ENCODE measurements at regions not wholly inside any gene's neighbourhood (a gene's known extent, or its start where the extent isn't known, plus 50 kb on each side); places are given as distances from the start of the nearest gene placed in this dataset.

DNA sequence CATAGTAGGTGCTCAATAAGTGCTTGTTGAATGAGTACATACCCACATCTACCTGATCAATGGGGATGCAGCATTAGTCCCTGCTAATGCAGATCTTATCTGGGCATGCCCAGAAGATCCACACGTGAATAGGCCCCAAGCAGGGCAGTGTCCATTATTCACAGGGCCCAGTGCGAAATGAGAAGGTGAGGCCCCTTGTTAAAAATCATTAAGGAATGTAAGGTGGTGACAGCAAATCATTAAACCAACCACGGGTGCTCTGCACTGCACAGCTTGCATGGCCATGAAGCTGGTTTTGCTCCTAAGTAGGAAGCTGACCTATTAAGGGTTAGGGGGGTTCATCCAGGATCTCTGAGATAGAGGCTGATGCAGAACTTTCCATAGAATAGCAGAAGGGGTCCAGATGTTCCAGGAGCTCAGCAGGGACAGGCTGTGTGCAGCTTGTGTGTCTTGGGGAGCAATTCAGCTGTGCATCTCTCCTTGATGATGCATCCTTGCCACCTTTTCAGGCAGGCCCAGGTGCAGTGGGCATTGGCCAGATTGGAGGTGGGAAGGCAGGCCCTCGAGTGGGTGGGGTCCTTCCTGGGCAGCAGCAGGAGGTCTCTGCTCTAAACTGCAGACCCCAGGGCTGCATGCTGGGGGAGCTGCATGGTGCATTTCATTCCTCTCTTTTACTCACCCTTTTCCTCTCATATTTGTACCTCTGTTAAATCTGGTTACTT, 231.3 kb upstream of the PWP1 start:
- Histone ChIP-seq H3K36me3 (ENCODE audit: insufficient read depth, low read length) (no peaks in the 10 kb centered on the region), H3K4me2 (ENCODE audit: low read depth, low read length, poor library complexity, severe bottlenecking) (no peak overlapping the region), H4K20me1 (ENCODE audit: insufficient read depth, low read length, poor library complexity, severe bottlenecking) (no peaks in the 10 kb centered on the region), H3F3A (ENCODE audit: low read depth) (no peaks in the 10 kb centered on the region), H3K9ac (ENCODE audit: low read depth, low read length, poor library complexity, severe bottlenecking) (no peak overlapping the region), H3K79me2 (ENCODE audit: insufficient read depth, low read length) (no peaks in the 10 kb centered on the region), H3K27me3 (ENCODE audit: insufficient read depth, low read length, poor library complexity, severe bottlenecking) (no peaks in the 10 kb centered on the region), H3K9me3 (ENCODE audit: insufficient read depth, low read depth, low read length) (no peaks in the 10 kb centered on the region), H3K4me1 (ENCODE audit: insufficient read depth, low read length, poor library complexity, severe bottlenecking) (no peaks in the 10 kb centered on the region), H3K9me2 (replicated peaks; ENCODE audit: low read depth, low read length) (no peaks in the 10 kb centered on the region), H3K4me3 (ENCODE audit: low read length, poor library complexity, severe bottlenecking) (no peak overlapping the region), H2AFZ (ENCODE audit: low read length) (no peak overlapping the region)
- TF ChIP-seq CTCF (conservative IDR thresholded peaks at IDR 0.05; ENCODE audit: low read length) (no peak), EZH2phosphoT487 (IDR thresholded peaks at IDR 0.05; ENCODE audit: borderline replicate concordance) (no peak)

DNA sequence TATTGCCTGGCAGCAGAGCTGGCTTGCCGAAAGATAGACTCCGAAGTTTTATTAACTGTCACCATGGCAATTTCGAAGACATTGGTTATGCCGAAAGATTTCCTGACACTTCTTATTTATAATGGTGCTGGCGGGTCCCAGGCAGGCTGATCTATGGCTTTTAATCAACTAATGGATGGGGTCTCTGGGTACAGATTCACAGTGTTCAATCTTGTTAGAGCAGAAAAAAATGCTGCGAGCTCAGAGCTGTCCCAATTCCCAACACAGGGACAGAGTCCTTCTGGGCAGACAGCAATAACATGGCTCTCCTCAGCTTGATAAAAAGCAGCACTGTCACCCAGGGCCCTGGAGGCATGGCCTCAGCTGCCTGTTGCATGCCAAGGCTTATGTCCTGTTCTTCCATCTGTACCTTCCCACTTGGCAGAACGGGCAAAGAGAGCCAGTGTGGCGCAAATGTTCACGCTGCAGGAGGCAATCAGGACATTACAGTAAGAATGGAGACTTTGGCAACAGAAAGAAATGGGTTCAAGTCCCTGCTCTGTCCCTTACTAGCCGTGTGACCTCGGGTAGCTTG, 228.2 kb upstream of the PWP1 start:
- Histone ChIP-seq H3K9me3 (ENCODE audit: insufficient read depth, low read depth, low read length) (no peaks in the 10 kb centered on the region), H3K9ac (ENCODE audit: low read depth, low read length, poor library complexity, severe bottlenecking) (no peak overlapping the region), H2AFZ (ENCODE audit: low read length) (no peak overlapping the region), H4K20me1 (ENCODE audit: insufficient read depth, low read length, poor library complexity, severe bottlenecking) (no peaks in the 10 kb centered on the region), H3K4me2 (ENCODE audit: low read depth, low read length, poor library complexity, severe bottlenecking) (no peak overlapping the region), H3K4me1 (ENCODE audit: insufficient read depth, low read length, poor library complexity, severe bottlenecking) (no peaks in the 10 kb centered on the region), H3K9me2 (replicated peaks; ENCODE audit: low read depth, low read length) (no peaks in the 10 kb centered on the region), H3K36me3 (ENCODE audit: insufficient read depth, low read length) (no peaks in the 10 kb centered on the region), H3K4me3 (ENCODE audit: low read length, poor library complexity, severe bottlenecking) (no peak overlapping the region), H3F3A (ENCODE audit: low read depth) (no peaks in the 10 kb centered on the region), H3K27me3 (ENCODE audit: insufficient read depth, low read length, poor library complexity, severe bottlenecking) (no peaks in the 10 kb centered on the region), H3K79me2 (ENCODE audit: insufficient read depth, low read length) (no peaks in the 10 kb centered on the region)
- no peak for TF ChIP-seq CTCF (conservative IDR thresholded peaks at IDR 0.05; ENCODE audit: low read length)
- no peak for TF ChIP-seq EZH2phosphoT487 (IDR thresholded peaks at IDR 0.05; ENCODE audit: borderline replicate concordance)

GRCh38 chr12:107458163-107458562, 227.4 kb upstream of the PWP1 start:
- no peaks in the 10 kb centered on the region for H3K36me3 ChIP-seq (ENCODE audit: insufficient read depth, low read length)
- H3K27me3 ChIP-seq (ENCODE audit: insufficient read depth, low read length, poor library complexity, severe bottlenecking), result no peaks in the 10 kb centered on the region
- no peak overlapping the region for H3K4me3 ChIP-seq (ENCODE audit: low read length, poor library complexity, severe bottlenecking)
- H3K79me2 ChIP-seq (ENCODE audit: insufficient read depth, low read length), result no peaks in the 10 kb centered on the region
- no peak overlapping the region for H3K4me2 ChIP-seq (ENCODE audit: low read depth, low read length, poor library complexity, severe bottlenecking)
- TF ChIP-seq CTCF (conservative IDR thresholded peaks at IDR 0.05; ENCODE audit: low read length) (no peak), EZH2phosphoT487 (IDR thresholded peaks at IDR 0.05; ENCODE audit: borderline replicate concordance) (no peak)
- H4K20me1 ChIP-seq (ENCODE audit: insufficient read depth, low read length, poor library complexity, severe bottlenecking), result no peaks in the 10 kb centered on the region
- no peaks in the 10 kb centered on the region for H3F3A ChIP-seq (ENCODE audit: low read depth)
- no peak overlapping the region for H2AFZ ChIP-seq (ENCODE audit: low read length)
- no peaks in the 10 kb centered on the region for H3K4me1 ChIP-seq (ENCODE audit: insufficient read depth, low read length, poor library complexity, severe bottlenecking)
- H3K9me2 ChIP-seq (replicated peaks; ENCODE audit: low read depth, low read length), result no peaks in the 10 kb centered on the region
- no peak overlapping the region for H3K9ac ChIP-seq (ENCODE audit: low read depth, low read length, poor library complexity, severe bottlenecking)
- no peaks in the 10 kb centered on the region for H3K9me3 ChIP-seq (ENCODE audit: insufficient read depth, low read depth, low read length)
